H1 (cell line): ENCODE measurements at regions not wholly inside any gene's neighbourhood (a gene's known extent, or its start where the extent isn't known, plus 50 kb on each side); places are given as distances from the start of the nearest gene placed in this dataset.

Experiments
- BRCA1 ChIP-seq: IDR thresholded peaks from 2 replicates; pipeline ENCODE4 v1.6.1; 2012; ENCODE audit warnings: low read depth, low read length, improper control_type of control experiment
- CEBPB ChIP-seq: IDR thresholded peaks from 2 replicates; pipeline ENCODE4 v1.6.1; 2012; ENCODE audit warnings: low read depth, low read length
- EP300 ChIP-seq, 2 experiments: IDR thresholded peaks; 1 replicate in 1 of 2; 2 replicates in 1 of 2; pipeline ENCODE4 v1.6.1; 2011 to 2012; ENCODE audit warnings: low read depth in 2 of 2, low read length in 2 of 2, mild to moderate bottlenecking in 2 of 2, borderline replicate concordance in 1 of 2, inconsistent platforms in 1 of 2, moderate library complexity in 1 of 2
- MAFK ChIP-seq: IDR thresholded peaks from 2 replicates; pipeline ENCODE4 v1.6.1; 2012; ENCODE audit warnings: low read depth, mild to moderate bottlenecking, improper control_type of control experiment, low read length
- SIX5 ChIP-seq: IDR thresholded peaks from 2 replicates; pipeline ENCODE4 v1.6.1; 2011; ENCODE audit warnings: mild to moderate bottlenecking, low read depth, low read length
- TEAD4 ChIP-seq: IDR thresholded peaks from 2 replicates; pipeline ENCODE4 v1.6.1; 2012; ENCODE audit warnings: low read depth, low read length, inconsistent platforms, mixed read lengths
- TF ChIP-seq, protein P1 (sequence below): fragments of 300-600 bp; sonication (generic); IDR thresholded peaks from 2 replicates; pipeline ENCODE4 v1.7.1; 2012; ENCODE audit warnings: low read length, moderate library complexity, mild to moderate bottlenecking, inconsistent platforms; ENCODE audit not compliant: insufficient replicate concordance

DNA sequence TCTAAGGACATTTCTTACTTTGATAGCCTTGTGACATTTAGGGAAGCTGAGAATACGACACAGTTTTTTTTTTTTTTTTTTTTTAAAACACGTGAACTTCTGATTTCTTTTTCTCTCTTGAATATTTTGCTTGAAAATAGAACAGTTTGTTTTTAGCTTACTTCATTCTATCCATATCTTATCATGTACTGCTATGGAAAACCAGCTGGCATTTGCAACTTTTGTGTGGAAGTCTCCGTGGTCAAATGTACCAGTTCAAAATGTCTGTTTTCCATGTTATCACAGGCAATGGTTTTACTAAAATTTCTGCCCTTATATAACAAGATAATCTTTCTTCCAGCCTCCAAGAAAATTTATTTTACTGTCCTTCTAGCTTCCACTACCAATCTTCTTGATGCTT is 821.6 kb downstream of the DNAJB9 start (continued):
- TF ChIP-seq CEBPB = no peak
- TF ChIP-seq, protein P1, sequence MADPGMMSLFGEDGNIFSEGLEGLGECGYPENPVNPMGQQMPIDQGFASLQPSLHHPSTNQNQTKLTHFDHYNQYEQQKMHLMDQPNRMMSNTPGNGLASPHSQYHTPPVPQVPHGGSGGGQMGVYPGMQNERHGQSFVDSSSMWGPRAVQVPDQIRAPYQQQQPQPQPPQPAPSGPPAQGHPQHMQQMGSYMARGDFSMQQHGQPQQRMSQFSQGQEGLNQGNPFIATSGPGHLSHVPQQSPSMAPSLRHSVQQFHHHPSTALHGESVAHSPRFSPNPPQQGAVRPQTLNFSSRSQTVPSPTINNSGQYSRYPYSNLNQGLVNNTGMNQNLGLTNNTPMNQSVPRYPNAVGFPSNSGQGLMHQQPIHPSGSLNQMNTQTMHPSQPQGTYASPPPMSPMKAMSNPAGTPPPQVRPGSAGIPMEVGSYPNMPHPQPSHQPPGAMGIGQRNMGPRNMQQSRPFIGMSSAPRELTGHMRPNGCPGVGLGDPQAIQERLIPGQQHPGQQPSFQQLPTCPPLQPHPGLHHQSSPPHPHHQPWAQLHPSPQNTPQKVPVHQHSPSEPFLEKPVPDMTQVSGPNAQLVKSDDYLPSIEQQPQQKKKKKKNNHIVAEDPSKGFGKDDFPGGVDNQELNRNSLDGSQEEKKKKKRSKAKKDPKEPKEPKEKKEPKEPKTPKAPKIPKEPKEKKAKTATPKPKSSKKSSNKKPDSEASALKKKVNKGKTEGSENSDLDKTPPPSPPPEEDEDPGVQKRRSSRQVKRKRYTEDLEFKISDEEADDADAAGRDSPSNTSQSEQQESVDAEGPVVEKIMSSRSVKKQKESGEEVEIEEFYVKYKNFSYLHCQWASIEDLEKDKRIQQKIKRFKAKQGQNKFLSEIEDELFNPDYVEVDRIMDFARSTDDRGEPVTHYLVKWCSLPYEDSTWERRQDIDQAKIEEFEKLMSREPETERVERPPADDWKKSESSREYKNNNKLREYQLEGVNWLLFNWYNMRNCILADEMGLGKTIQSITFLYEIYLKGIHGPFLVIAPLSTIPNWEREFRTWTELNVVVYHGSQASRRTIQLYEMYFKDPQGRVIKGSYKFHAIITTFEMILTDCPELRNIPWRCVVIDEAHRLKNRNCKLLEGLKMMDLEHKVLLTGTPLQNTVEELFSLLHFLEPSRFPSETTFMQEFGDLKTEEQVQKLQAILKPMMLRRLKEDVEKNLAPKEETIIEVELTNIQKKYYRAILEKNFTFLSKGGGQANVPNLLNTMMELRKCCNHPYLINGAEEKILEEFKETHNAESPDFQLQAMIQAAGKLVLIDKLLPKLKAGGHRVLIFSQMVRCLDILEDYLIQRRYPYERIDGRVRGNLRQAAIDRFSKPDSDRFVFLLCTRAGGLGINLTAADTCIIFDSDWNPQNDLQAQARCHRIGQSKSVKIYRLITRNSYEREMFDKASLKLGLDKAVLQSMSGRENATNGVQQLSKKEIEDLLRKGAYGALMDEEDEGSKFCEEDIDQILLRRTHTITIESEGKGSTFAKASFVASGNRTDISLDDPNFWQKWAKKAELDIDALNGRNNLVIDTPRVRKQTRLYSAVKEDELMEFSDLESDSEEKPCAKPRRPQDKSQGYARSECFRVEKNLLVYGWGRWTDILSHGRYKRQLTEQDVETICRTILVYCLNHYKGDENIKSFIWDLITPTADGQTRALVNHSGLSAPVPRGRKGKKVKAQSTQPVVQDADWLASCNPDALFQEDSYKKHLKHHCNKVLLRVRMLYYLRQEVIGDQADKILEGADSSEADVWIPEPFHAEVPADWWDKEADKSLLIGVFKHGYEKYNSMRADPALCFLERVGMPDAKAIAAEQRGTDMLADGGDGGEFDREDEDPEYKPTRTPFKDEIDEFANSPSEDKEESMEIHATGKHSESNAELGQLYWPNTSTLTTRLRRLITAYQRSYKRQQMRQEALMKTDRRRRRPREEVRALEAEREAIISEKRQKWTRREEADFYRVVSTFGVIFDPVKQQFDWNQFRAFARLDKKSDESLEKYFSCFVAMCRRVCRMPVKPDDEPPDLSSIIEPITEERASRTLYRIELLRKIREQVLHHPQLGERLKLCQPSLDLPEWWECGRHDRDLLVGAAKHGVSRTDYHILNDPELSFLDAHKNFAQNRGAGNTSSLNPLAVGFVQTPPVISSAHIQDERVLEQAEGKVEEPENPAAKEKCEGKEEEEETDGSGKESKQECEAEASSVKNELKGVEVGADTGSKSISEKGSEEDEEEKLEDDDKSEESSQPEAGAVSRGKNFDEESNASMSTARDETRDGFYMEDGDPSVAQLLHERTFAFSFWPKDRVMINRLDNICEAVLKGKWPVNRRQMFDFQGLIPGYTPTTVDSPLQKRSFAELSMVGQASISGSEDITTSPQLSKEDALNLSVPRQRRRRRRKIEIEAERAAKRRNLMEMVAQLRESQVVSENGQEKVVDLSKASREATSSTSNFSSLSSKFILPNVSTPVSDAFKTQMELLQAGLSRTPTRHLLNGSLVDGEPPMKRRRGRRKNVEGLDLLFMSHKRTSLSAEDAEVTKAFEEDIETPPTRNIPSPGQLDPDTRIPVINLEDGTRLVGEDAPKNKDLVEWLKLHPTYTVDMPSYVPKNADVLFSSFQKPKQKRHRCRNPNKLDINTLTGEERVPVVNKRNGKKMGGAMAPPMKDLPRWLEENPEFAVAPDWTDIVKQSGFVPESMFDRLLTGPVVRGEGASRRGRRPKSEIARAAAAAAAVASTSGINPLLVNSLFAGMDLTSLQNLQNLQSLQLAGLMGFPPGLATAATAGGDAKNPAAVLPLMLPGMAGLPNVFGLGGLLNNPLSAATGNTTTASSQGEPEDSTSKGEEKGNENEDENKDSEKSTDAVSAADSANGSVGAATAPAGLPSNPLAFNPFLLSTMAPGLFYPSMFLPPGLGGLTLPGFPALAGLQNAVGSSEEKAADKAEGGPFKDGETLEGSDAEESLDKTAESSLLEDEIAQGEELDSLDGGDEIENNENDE = no peak
- no peak for TF ChIP-seq SIX5
- TF ChIP-seq TEAD4 = no peak
- TF ChIP-seq EP300 (IDR thresholded peaks at IDR 0.05; ENCODE audit: borderline replicate concordance in 1 of 2, low read depth in 2 of 2, low read length in 2 of 2) = no peak
- TF ChIP-seq MAFK = no peak
- TF ChIP-seq BRCA1 = no peak
